GM19351 (cell line): ENCODE measurements at regions not wholly inside any gene's neighbourhood (a gene's known extent, or its start where the extent isn't known, plus 50 kb on each side); places are given as distances from the start of the nearest gene placed in this dataset.
"Not testable (repeated sequence)": the region's sequence is repeated elsewhere in the genome, so short reads cannot be mapped to it uniquely, and the experiment has no call there.

Experiments used
- ATAC-seq: cut with Tn5 transposase; IDR thresholded peaks from one replicate; pipeline ENCODE4 v1.9.1; 2021; ENCODE audit warnings: mild to moderate bottlenecking, moderate library complexity; ENCODE audit not compliant: unreplicated experiment

DNA sequence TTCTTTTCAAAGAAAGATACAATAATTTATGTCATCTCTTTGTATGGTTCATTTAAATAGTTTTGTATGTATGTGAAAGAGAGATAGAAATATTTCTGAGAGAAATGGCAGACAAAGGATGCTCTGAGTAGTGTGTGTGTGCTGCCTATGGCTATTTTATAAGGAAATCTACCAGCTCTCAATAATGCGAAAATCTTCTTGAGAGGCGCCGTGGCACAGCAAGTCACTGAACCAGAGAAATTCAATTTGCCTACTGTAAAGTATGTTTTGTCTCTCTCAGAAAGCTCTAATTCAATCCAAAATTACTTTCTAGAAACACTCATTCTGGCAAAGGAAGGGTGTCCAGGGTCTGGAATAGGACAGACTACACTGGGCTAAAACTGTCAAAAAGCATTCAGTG, 1981.1 kb downstream of the EFNA5 start:
- no peak for ATAC-seq

DNA sequence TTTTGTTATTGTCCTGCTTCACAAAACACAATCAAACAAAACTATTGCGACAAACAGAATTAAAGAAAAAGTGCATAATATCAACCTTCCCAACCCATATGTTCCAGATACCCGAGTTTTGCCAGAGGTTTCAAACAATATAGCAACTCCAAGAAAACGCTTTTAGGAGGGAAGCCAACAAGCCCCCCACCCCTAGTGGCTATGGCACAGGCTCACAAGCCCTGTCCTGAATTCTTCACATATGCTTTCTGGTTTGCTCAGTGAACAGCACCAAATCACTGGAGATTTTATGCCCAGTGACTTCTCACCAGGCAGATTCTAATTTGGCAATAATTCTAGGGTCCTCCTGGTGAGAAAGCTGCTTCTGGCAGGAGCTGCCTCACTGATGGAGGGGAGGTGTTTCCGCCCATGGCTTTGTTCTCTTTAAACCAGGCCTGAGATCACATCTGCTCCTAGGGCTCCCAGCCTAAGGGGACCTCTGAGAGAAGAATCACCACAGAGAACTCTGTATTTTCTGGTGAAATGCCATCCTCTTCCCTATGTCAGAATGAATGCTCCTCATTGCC, 1982.4 kb downstream of the EFNA5 start:
- no peak for ATAC-seq

DNA sequence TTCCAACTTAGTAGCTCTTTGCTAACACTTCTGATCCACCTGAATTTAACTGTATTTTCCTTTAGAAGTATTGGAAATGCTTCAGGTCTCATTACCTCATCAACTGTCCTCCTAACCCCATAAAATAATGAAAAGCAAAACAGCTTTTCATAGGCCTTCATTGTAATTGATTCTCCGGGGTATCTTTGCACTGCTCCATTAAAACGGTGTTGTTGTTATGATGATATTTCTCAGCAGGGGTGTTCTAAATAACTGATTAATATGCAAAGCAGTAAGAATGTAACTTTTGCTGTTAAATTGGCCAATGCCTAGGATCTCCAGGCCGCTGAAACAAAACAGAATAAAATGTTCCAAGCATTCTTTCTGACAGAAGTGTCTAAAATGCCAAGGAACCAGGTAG, 1983.2 kb downstream of the EFNA5 start:
- no peak for ATAC-seq

DNA sequence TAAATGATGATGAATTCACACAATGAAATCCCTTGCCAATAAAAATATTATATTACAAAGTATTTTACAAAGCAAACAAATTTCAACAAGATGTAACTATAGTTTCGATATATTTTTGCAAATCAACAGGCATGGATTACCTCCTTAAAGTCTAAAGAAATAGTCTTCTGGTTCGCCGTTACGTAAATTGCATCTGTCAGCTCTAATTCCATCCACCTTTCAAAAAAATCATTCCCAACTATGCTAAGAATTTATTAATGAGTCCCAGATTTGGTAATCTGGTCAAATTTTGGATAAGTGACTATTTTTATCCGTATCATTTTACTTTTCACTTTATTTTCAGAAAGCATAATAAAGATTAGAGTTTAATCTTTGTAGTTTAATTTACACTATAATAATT, 1984.9 kb downstream of the EFNA5 start:
- ATAC-seq: no peak

DNA sequence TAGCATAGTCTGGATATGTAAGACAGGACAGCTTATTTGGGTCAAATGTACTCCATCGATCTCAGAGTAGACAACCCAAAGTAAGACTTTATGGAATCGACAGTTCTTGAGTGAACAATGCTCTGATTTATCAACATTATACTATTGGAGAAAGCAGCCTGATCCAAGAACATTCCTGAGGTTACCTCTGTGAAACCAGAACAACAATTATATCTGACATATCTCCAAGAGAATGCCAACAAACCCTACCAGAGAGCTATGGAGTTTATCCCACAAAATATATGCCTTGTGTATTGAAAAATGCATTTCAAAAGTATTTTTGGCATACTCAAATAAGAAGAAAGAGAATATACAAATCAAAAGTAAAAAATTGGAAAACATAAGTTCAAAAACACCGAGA, 1985.9 kb downstream of the EFNA5 start:
- no peak for ATAC-seq

DNA sequence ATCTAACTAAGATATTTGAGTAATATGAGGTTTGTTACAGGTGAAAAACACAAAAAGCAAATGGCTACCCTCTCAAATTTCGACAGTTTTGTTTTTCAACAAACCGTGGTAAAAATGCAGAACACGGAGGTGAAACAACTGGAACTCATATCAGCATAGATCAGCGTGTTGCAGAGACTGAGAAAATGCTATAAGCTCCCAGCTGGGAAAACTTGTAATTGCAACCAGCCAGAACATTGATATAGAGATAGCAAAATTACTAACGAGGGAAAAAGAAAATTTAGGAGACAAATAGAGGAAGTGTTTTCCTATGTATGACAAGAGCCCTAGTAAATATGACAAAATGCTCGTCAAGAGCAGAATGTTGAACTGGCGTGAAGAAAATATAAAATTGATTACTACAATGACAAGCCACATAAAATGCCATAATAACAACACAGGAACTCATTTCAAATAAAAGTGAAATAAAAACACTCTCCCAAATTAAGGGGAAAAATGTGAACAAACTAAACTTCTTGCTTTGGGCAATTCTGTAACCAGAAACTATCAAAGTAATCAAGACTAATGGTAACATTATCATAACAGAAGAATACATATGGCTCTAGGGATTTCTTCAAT, 1989.8 kb downstream of the EFNA5 start:
- ATAC-seq: no peak

DNA sequence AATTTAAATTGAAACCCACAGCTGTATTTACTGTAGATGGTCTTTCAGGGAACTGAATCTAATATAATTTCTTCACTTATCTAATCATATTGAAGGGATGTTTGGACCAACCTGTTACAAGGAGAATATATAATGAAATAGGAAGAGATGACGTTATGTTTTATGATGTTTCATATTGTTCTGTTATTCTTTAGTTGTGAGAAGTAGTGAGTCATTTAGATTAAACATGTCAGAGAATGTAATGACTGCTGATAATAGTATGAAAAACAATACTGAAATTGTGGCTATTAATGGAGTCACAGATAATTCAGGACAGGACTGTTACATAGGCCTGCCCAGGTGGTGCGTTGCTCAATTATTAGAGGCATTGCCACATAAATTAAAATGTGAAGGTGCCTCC, 1993.4 kb downstream of the EFNA5 start:
- no peak for ATAC-seq

DNA sequence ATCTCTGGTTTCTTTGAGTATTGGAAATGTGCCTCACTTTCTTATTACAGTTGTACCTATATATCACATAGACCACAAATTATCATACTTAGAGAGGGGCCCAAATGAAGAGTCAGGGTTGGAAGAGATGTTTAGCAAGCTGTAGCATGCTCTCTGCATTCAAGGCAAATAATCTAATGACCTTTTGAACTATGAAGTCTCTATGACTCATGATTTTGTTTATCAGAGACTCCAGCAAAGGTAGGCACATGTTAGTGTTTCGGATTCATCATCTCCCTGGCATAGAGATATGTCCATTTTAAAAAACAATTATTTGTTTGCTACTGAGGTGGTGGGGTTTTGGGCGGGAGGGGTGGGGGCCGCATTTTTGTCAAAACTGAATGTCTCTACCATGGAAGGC, 2000.1 kb downstream of the EFNA5 start:
- no peak for ATAC-seq

DNA sequence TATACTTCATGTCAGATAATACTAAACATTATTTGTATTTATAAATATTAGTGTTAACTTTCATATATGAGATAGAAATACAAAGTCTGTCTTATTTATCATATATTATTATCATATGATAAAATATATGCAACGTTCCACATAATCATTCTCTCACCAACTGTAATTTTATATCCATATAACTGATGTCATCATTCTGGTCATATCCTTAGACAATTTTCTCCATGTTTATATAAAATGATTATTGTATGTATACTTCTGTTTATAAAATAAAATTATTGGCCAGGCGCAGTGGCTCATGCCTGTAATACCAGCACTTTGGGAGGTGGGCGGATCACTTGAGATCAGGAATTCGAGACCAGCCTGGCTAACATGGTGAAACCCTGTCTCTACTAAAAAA, 2007.1 kb downstream of the EFNA5 start:
- no peak for ATAC-seq

DNA sequence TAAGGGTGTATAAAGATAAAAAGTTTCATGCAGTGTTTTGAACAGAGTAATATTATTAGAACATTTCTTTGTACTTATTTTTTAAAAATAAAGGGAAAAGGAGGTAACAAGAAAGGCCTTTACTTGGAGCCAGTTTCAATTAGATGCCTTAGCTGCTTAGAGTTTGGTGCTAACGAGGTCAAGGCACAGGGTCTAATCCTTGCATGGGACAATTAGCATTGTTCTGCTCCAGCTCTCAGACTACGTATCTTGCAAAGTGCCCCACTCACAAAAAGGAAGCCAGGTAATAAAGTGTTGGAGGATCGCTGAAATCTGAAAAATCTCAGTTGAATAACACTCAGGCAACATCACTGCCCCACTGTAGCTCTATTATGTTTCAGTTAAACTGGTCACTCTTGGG, 2011.3 kb downstream of the EFNA5 start:
- no peak for ATAC-seq

DNA sequence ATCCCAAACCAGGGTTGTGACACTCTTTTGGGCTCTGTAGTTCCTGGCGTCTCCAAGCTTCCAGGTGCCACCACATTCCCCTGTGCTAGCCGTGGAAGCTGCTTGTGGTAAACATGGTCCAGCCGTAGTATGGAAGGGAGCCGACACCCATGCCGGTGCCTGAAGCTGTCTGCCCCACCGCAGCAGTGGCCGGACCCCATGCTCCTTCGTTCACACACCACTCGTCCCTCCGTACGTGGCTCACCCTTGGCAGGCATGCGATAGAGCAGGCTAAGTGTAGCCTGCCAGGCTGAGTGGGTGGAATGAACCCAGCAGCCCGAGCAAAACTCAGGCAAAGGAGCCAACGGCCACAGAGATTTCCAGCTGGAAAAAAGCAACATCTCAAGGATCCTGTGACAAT, 2030.4 kb downstream of the EFNA5 start:
- no peak for ATAC-seq

DNA sequence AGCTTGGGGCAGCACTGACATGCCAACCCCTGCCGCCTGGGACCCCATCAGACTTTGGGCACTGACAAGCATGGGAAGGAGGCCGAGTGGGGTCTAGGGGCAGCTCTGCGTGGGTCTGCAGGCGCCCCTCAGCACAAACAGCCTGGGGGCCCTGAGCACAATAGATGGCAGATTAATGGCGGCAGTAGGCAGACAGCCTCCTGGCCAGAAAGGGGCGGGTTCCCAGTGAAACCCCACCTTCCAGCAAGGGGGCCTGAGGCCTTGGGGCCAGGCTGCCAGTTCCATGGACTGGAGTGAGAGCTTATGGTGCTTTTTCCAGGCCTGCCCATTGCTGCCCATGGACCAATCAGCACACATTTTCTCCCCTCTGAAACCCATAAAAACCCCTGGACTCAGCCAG, 2031.2 kb downstream of the EFNA5 start:
- ATAC-seq: no peak

DNA sequence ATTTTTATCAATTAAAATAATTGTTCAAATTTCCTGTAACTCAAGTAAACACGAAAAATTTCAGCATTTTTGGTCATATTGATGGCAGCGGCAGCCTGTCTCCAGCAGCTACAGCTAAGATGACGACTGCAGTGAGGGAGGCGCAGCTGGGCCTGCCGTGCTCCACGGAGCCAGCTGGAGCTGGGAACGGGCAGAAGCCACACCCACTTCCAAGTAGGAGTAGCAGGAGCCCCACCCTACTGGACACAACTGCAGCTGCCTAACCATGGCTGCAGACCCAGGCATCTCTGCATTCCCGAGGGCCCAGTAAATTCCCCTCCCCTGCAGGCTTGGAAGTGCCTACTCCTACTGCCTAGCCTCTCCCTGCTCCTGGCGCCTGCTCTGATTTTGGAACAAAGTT, 2031.7 kb downstream of the EFNA5 start:
- no peak for ATAC-seq

DNA sequence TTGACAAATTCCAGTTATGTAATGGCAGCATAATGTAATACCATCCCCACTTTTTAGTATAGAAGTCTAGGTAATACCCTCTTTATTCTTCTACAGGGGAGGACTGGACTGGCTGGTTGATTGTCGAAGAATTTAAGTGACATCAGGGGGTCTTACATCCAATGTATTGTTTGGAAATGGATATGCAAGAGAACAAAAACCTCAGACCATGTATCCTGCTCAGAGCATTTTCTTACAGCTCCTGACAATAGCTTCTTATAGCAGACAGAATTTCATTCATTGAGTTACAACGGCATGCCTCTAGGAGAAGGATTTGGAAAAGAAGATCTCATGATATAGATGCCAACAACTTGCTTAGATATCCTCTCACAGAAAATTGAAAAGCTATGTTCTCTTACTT, 2032.3 kb downstream of the EFNA5 start:
- ATAC-seq: no peak

DNA sequence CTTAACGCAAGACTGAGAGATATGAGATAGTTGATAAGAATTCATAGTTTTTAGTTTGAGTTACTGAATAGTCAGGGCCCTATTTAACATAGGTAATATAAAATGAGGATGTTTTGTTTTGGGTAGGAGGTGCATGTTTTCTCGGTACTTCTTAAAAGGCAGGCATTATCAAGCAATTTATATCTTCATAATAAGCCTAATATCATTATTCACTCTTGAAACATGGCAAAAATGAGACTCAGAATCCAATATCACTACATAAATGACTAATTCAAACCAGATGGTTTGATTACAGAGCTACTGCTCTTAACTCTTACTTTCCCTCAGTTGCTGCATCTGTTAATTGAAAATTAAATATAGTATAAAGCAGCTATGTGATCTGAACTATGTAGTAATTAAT, 2038.7 kb downstream of the EFNA5 start:
- no peak for ATAC-seq

DNA sequence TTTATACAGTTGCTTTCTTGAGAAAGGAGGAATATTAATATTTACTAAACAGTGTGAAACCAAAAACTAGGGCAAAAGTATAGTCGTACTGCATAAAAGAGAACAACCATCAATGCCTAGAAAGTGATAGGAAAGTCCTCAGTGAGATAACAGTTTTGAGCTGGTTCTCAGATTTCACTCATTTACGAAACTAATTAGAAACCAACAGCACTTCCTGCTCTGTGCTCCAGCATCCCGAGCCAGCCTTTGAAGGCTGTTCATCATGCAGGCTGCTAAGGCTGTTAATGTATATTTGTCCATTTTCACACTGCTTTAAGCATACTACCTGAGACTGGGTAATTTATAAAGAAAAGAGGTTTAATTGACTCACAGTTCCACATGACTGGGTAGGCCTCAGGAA, 2039.9 kb downstream of the EFNA5 start:
- no peak for ATAC-seq

DNA sequence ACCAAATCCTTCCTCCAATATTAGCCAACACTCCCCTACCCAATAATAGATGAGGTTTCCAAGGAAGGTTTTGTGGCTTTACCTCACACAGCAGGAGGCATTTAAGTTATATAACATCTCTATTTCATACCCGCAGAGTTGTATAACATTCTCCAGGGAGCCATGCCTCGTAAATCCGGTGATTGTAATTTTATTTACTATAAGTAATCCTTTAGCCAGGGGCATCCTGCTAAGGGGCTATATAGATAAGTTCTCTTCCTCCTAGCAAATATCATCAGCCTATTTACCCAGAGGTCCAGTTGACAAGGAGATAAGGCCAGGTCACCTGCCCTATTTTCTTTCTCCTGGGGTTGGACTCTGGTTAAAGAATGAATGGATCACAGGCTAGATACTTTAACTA, 2051.0 kb downstream of the EFNA5 start:
- no peak for ATAC-seq

DNA sequence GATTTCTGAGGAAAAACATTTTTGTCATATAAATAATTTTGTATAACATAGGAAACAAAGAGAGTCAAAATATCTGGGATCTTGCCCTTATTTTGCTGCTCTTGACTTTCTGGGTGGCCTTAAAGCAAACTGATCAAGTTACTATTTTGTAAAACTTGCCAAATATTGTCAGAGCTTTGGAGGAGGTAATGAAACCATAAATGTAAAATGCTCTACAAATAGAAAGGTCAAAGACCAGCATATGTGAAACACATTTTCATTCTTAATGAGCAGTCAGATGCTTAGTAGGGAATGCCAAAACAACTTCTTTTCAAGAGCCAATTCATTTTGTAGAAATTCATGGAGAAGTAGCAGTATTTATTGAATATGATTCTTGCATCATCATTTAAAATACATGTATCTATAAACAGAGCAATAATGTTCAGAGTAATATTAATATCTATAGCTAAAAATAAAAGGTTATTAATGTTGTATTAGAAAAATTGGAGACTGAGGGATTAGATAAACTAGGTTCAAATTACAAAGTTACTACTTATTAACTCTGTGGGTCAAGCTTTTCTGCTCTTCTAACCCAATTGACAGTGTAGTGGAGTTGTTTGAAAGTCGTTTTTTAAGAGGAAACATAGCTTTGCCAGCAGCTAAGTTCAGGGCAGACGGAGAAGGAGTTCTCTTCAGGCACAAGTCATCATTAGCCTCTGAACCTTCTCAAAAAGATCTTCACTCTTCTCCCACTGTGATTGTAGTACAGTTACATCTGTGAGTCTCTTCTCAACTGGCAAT, 2053.1 kb downstream of the EFNA5 start:
- no peak for ATAC-seq

DNA sequence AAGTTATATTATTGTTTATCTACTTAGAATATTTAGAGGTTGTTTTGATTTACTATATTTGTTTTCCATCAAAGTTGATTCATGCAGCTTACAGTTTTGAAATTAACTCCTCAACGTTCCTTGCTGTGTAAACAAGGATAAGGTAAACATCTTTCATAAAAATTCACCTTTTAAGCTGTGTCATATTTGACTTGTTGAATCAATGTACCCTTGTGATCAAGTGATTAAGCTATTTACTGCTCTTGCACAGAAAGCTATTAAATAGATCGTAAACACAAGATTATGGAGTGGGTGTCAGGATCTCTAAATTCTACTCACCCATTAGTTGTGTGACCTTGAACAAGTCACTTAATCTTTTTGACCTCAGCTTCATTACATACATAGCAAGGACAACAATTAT, 2054.0 kb upstream of the NUDT12 start:
- no peak for ATAC-seq

DNA sequence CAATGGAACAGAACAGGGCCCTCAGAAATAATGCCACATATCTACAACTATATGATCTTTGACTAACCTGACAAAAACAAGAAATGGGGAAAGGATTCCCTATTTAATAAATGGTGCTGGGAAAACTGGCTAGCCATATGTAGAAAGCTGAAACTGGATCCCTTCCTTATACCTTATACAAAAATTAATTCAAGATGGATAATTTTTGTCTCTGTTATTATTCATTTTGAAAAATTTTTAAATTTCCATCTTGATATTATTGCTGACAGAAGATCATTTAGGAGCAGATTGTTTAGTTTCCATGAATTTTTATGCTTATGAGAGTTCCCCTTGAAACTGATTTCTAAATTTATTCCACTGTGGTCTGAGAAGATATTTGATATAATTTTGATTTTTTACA, 2039.8 kb upstream of the NUDT12 start:
- not testable (repeated sequence) for ATAC-seq

DNA sequence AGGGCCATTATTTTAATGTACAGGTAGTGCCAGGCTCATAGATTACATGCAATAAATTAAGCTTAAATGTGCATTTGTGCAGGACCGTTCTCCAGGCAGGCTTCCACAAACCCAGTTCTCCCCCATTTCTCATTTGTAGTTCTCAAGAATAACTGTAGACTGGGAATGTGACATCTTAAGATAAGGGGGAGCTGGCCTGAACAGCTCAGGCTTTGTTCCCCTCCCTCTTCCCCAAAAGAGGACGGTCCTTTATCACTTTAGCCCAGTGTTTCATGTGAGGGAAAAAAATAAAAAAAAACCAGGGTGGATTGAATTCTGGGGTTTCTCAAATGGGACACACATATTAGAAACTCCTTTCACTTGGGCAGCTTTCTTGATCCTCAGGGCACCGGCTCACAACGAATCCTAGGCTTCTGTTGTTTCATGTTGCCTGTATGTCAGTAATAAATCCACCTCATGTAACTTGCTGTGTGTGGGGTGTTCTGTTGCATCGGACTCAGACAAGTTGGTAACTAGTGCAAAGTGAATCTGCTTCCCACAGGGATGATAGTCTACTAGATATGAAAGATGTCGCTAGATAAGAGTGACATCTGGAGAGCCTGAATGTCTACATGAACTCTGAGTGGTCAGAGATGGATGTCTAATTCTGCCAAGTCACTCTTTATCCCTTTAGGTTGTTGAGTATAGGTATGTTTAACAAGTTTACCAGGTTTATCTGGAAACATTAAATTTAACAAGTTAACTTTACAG, 2030.6 kb upstream of the NUDT12 start:
- ATAC-seq: no peak
